ENCODE measurements at regions not wholly inside any gene's neighbourhood (a gene's known extent, or its start where the extent isn't known, plus 50 kb on each side); places are given as distances from the start of the nearest gene placed in this dataset.
"Not testable (repeated sequence)": the region's sequence is repeated elsewhere in the genome, so short reads cannot be mapped to it uniquely, and the experiment has no call there.

GRCh38 chr11:3583476-3583875, 58.3 kb downstream of the ART5 start:
- H3K27ac ChIP-seq; H3K4me3 ChIP-seq; H3K9me3 ChIP-seq; H3K36me3 ChIP-seq; DNase-seq; intact Hi-C loops (cut with DNase I; ENCODE audit: low total_unique reads): not testable (repeated sequence)
- Histone ChIP-seq H3K4me1 (peaks cover 0 to 15% (median 10%) of the 10 kb centered on the region in 6 donors), H3K27me3 (replicated peaks in 1 of 7) (peaks cover 0 to 42% (median 19%) of the 10 kb centered on the region in 7 donors)
- WGBS, 5 donors: 75 to 88% (median 83%) methylated on average over 1 to 2 of the region's 2 CpGs

- Histone ChIP-seq H3K27me3 (replicated peaks in 1 of 7) (peaks cover 0 to 47% (median 19%) of the 10 kb centered on the region in 7 donors), H3K4me1 (peaks cover 0 to 15% (median 10%) of the 10 kb centered on the region in 6 donors), H3K4me3 (peak overlapping the region in 2 of 8 donors; percentile 44 to 72)
- 35 to 51% (median 38%) methylated on average over 6 to 10 of the region's 10 CpGs for WGBS, 5 donors
- H3K27ac ChIP-seq; DNase-seq; intact Hi-C loops (cut with DNase I; ENCODE audit: low total_unique reads); H3K36me3 ChIP-seq; H3K9me3 ChIP-seq: not testable (repeated sequence)
- TF ChIP-seq CTCF (IDR thresholded peaks at IDR 0.05 in 8 of 11, conservative IDR thresholded peaks at IDR 0.05 in 3 of 11): peak in 8 of 11 experiments; percentile 10 to 63 (median 38)
Measured at GRCh38 chr11:3581389-3581725, 60.4 kb downstream of the ART5 start.

GRCh38 chr11:3580487-3581388, 61.1 kb downstream of the ART5 start:
- WGBS, 5 donors: 1 to 2% (median 1%) methylated on average over 8 to 90 of the region's 92 CpGs
- H3K36me3 ChIP-seq; H3K27ac ChIP-seq; intact Hi-C loops (cut with DNase I; ENCODE audit: low total_unique reads); H3K9me3 ChIP-seq: not testable (repeated sequence)
- peaks cover 0 to 15% (median 10%) of the 10 kb centered on the region in 6 donors for H3K4me1 ChIP-seq
- peak overlapping the region; percentile 20 to 72 (median 40) for H3K4me3 ChIP-seq
- H3K27me3 ChIP-seq (replicated peaks in 1 of 7): peaks cover 0 to 52% (median 19%) of the 10 kb centered on the region in 7 donors
- peak in 7 of 11 experiments; percentile 76 to 90 (median 87) for TF ChIP-seq CTCF (IDR thresholded peaks at IDR 0.05 in 8 of 11, conservative IDR thresholded peaks at IDR 0.05 in 3 of 11)
- DNase-seq: peak; percentile 92

GRCh38 chr11:3579600-3580459, 62.0 kb downstream of the ART5 start:
- Histone ChIP-seq H3K27me3 (replicated peaks in 1 of 7) (peaks cover 0 to 56% (median 19%) of the 10 kb centered on the region in 7 donors), H3K4me1 (peaks cover 0 to 15% (median 10%) of the 10 kb centered on the region in 6 donors), H3K4me3 (peak overlapping the region in 2 of 8 donors; percentile 53 to 72)
- H3K9me3 ChIP-seq; H3K27ac ChIP-seq; H3K36me3 ChIP-seq; intact Hi-C loops (cut with DNase I; ENCODE audit: low total_unique reads); DNase-seq: not testable (repeated sequence)
- WGBS, 5 donors: 67 to 87% (median 70%) methylated on average over 20 to 27 of the region's 29 CpGs

GRCh38 chr11:3576066-3576604, 65.7 kb downstream of the ART5 start:
- WGBS, 5 donors: 62 to 82% (median 68%) methylated on average over 5 to 12 of the region's 12 CpGs
- H3K9me3 ChIP-seq; DNase-seq; H3K27ac ChIP-seq; H3K4me3 ChIP-seq; intact Hi-C loops (cut with DNase I; ENCODE audit: low total_unique reads); H3K36me3 ChIP-seq: not testable (repeated sequence)
- peaks cover 0 to 12% (median 8%) of the 10 kb centered on the region in 6 donors for H3K4me1 ChIP-seq
- peaks cover 0 to 36% (median 12%) of the 10 kb centered on the region in 7 donors for H3K27me3 ChIP-seq (replicated peaks in 1 of 7)

- H3K27ac ChIP-seq; H3K9me3 ChIP-seq; H3K4me1 ChIP-seq; H3K4me3 ChIP-seq; H3K36me3 ChIP-seq; intact Hi-C loops (cut with DNase I; ENCODE audit: low total_unique reads); DNase-seq: not testable (repeated sequence)
- H3K27me3 ChIP-seq (replicated peaks in 1 of 7): peaks cover 0 to 19% (median 0%) of the 10 kb centered on the region in 7 donors
- 84 to 94% (median 89%) methylated on average over 7 of the region's 7 CpGs for WGBS, 5 donors
Measured at GRCh38 chr11:3572976-3573647, 68.7 kb downstream of the ART5 start.

- whole genome bisulfite sequencing, 5 donors: 78 to 97% (median 88%) methylated on average over 2 of the region's 2 CpGs
- intact Hi-C loops (cut with DNase I; ENCODE audit: low total_unique reads); H3K4me1 ChIP-seq; DNase-seq; H3K27ac ChIP-seq; H3K36me3 ChIP-seq; H3K4me3 ChIP-seq; H3K9me3 ChIP-seq: not testable (repeated sequence)
- H3K27me3 ChIP-seq (replicated peaks in 1 of 7): peaks cover 0 to 16% (median 0%) of the 10 kb centered on the region in 7 donors
Measured at GRCh38 chr11:3571752-3572151, 70.0 kb downstream of the ART5 start.

- H3K36me3 ChIP-seq; intact Hi-C loops (cut with DNase I; ENCODE audit: low total_unique reads); H3K27ac ChIP-seq; DNase-seq; H3K9me3 ChIP-seq; H3K4me3 ChIP-seq; H3K4me1 ChIP-seq: not testable (repeated sequence)
- H3K27me3 ChIP-seq (replicated peaks in 1 of 7): peaks cover 0 to 23% (median 0%) of the 10 kb centered on the region in 7 donors
- WGBS, 5 donors: 73 to 93% (median 88%) methylated on average over 1 to 3 of the region's 3 CpGs
Measured at GRCh38 chr11:3565838-3566237, 76.0 kb downstream of the ART5 start.

All from spleen (tissue), 11 donors.